ENCODE measurements at regions not wholly inside any gene's neighbourhood (a gene's known extent, or its start where the extent isn't known, plus 50 kb on each side); places are given as distances from the start of the nearest gene placed in this dataset.

- DNase-seq (ENCODE audit: low read depth in 2 of 2): no peak
These were observed 201.6 kb upstream of the IRX1 start for GRCh38 chr5:3393920-3394597.

- DNase-seq (ENCODE audit: low read depth in 2 of 2): no peak
These were observed 202.3 kb upstream of the IRX1 start for GRCh38 chr5:3393122-3393919.

- no peak for DNase-seq (ENCODE audit: low read depth in 2 of 2)
These were observed 203.2 kb upstream of the IRX1 start for GRCh38 chr5:3392306-3392939.

- DNase-seq (ENCODE audit: low read depth in 2 of 2): no peak
These were observed 204.4 kb upstream of the IRX1 start for GRCh38 chr5:3391210-3391609.

GRCh38 chr5:3389471-3390026, 206.1 kb upstream of the IRX1 start:
- no peak for DNase-seq (ENCODE audit: low read depth in 2 of 2)

- DNase-seq (ENCODE audit: low read depth in 2 of 2): no peak
These were observed 209.0 kb upstream of the IRX1 start for GRCh38 chr5:3386637-3387036.

- no peak for DNase-seq (ENCODE audit: low read depth in 2 of 2)
These were observed 209.6 kb upstream of the IRX1 start for GRCh38 chr5:3385991-3386519.

GRCh38 chr5:3384531-3384930, 211.1 kb upstream of the IRX1 start:
- no peak for DNase-seq (ENCODE audit: low read depth in 2 of 2)

- DNase-seq (ENCODE audit: low read depth in 2 of 2): no peak
These were observed 212.8 kb upstream of the IRX1 start for GRCh38 chr5:3382782-3383181.

GRCh38 chr5:3382151-3382550, 213.5 kb upstream of the IRX1 start:
- DNase-seq (ENCODE audit: low read depth in 2 of 2): no peak

GRCh38 chr5:3381206-3381825, 214.3 kb upstream of the IRX1 start:
- no peak for DNase-seq (ENCODE audit: low read depth in 2 of 2)

- DNase-seq (ENCODE audit: low read depth in 2 of 2): no peak
These were observed 214.9 kb upstream of the IRX1 start for GRCh38 chr5:3380689-3381088.

- no peak for DNase-seq (ENCODE audit: low read depth in 2 of 2)
These were observed 217.8 kb upstream of the IRX1 start for GRCh38 chr5:3377831-3378230.

- DNase-seq (ENCODE audit: low read depth in 2 of 2): no peak
These were observed 218.5 kb upstream of the IRX1 start for GRCh38 chr5:3377176-3377575.

GRCh38 chr5:3376611-3377010, 219.0 kb upstream of the IRX1 start:
- no peak for DNase-seq (ENCODE audit: low read depth in 2 of 2)

- no peak for DNase-seq (ENCODE audit: low read depth in 2 of 2)
These were observed 219.9 kb upstream of the IRX1 start for GRCh38 chr5:3375586-3376311.

- no peak for DNase-seq (ENCODE audit: low read depth in 2 of 2)
These were observed 222.2 kb upstream of the IRX1 start for GRCh38 chr5:3373391-3373790.

GRCh38 chr5:3372289-3372688, 223.3 kb upstream of the IRX1 start:
- DNase-seq (ENCODE audit: low read depth in 2 of 2): no peak

GRCh38 chr5:3365501-3366215, 230.0 kb upstream of the IRX1 start:
- DNase-seq (ENCODE audit: low read depth in 2 of 2): no peak

- DNase-seq (ENCODE audit: low read depth in 2 of 2): no peak
These were observed 230.7 kb upstream of the IRX1 start for GRCh38 chr5:3364941-3365340.

GRCh38 chr5:3364433-3364832, 231.2 kb upstream of the IRX1 start:
- no peak for DNase-seq (ENCODE audit: low read depth in 2 of 2)
